Cardiac fibroblast (primary cell): ENCODE measurements at regions not wholly inside any gene's neighbourhood (a gene's known extent, or its start where the extent isn't known, plus 50 kb on each side); places are given as distances from the start of the nearest gene placed in this dataset.

ENCODE experiments used
- DNase-seq, 2 donors: peaks; one replicate each; pipeline versions ENCODE4 v3.0.0 to v3.0.0-alpha.2; 2010; ENCODE audit warnings: low read depth in 2 of 2
- H3K4me3 ChIP-seq, 2 donors: replicated peaks in 1 of 2; 1 replicate in 1 of 2; 2 replicates in 1 of 2; pipeline ENCODE4 v1.5.1; 2011; ENCODE audit warnings: low read depth in 2 of 2, low read length in 2 of 2, mild to moderate bottlenecking in 2 of 2, moderate library complexity in 1 of 2
- TF ChIP-seq, protein P1 (sequence below): IDR thresholded peaks from one replicate; pipeline ENCODE4 v1.5.1; 2011; ENCODE audit warnings: low read depth, mild to moderate bottlenecking, low read length, inconsistent platforms

DNA sequence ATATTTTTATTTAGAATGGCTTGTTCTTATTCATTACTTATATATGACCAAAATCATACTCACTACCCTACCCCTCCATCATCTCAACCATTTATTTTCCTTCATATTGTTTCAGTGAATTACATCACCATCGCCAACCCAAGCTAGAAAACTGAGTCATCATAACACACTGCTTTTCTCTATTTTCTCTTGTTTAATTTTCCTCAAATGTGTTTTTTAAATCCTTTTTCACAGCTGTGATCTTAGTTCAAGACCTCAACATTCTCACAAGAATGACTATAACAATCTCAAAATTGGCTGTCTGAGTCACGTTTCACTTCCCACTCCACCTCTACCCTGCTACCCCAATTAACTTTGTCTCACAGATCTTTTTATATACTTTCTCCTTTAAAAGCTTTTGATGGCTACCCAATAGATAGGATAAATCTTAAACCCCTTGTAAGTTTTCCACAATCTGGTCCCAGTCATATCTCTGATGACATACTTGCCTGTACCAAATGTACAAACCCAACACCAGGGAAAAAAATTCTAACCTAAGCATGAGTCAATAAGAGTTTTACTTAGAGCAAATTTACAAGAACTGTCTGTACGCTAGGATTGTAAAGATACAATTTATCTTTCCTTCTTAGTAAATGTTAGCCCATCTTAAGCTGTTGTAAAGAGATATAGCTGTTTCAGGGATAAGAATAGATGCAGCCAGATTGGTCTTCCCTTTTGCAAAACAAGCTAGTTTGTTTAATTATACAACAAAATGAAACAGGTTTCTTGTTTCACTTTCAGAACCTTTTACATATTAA, 635.1 kb upstream of the SLC39A10 start:
- H3K4me3 ChIP-seq: no peak overlapping the region
- TF ChIP-seq, protein P1, sequence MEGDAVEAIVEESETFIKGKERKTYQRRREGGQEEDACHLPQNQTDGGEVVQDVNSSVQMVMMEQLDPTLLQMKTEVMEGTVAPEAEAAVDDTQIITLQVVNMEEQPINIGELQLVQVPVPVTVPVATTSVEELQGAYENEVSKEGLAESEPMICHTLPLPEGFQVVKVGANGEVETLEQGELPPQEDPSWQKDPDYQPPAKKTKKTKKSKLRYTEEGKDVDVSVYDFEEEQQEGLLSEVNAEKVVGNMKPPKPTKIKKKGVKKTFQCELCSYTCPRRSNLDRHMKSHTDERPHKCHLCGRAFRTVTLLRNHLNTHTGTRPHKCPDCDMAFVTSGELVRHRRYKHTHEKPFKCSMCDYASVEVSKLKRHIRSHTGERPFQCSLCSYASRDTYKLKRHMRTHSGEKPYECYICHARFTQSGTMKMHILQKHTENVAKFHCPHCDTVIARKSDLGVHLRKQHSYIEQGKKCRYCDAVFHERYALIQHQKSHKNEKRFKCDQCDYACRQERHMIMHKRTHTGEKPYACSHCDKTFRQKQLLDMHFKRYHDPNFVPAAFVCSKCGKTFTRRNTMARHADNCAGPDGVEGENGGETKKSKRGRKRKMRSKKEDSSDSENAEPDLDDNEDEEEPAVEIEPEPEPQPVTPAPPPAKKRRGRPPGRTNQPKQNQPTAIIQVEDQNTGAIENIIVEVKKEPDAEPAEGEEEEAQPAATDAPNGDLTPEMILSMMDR: no peak
- DNase-seq: peak in 1 of 2 donors; percentile 4

DNA sequence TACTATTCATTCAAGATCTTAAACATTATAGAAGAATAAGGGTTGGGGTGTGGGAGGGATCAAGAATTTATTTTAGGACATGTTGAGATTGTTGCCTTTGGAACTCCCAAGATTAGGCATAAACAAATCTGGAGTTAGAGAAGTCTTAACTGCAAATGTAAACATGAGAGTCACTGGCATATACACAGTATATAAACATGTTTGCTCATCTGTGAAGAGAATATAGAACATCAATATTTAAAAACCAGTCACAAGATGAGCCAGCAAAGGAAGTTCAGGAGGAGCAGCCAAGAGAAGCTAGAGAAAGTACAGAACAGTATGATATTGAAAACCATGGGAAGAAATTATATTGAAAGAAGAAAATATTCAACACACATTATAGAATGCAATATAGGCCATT, 638.6 kb upstream of the SLC39A10 start:
- no peak for DNase-seq
- H3K4me3 ChIP-seq: no peak overlapping the region
- TF ChIP-seq, protein P1: no peak

DNA sequence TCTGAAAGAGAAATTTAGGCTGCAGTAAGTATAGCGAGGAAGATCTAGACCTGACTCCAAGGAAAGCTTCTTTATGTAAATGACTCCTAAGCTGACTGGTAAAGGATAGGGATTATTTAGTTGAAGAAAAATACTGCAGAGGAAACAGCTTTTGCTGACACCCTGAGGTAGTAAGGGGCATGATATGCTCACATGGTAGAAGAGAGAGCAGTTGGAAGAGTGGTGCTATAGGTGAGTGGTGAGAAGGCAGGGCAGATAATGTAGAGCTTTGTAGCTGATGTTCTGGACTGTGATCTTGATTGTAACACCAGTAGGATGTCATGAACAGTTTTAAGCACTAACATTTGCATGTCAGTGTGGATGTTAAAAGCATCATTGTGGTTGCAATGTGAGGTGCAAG, 639.1 kb upstream of the SLC39A10 start:
- no peak for DNase-seq
- TF ChIP-seq, protein P1: no peak
- no peak overlapping the region for H3K4me3 ChIP-seq

DNA sequence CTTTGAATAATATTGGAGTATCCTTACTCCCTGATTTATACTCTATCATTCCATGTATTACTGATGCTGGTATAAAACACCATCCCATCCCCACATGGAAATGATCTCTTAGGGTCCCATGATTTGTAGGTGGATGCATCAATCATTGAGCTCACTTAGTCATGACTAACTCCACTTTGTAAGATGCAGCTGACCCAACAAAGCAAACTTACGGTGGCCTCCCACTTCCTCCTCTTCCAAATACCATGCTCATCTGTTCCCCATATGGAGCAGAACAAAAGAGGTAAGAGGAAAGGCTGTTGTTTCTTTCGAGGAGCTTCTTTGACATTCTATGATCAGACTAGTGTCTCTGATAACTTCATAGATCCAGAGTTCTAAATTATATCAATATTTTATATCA, 640.2 kb upstream of the SLC39A10 start:
- TF ChIP-seq, protein P1: no peak
- H3K4me3 ChIP-seq: no peak overlapping the region
- peak in 1 of 2 donors; percentile 17 for DNase-seq

DNA sequence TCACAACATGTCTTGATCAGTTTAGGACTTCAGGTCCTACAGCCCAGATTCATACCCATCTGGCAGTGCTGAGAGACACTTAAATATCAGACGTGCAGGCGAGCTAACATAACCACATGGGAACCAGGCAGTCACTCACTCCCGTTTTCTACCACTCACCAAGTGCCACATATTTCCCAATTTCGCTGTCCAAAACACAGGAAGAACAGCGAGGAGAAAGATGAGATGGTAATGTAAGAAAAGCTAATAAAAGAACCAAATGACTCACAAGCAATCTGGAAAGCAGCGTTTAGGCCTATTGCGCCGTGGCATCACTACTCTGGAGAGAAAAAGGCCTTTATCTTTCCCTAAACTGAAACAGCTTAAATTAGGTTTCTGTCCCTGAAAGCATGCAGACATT, 647.8 kb upstream of the SLC39A10 start:
- TF ChIP-seq, protein P1: no peak
- DNase-seq: peak; percentile 11 to 25
- H3K4me3 ChIP-seq: no peak overlapping the region

DNA sequence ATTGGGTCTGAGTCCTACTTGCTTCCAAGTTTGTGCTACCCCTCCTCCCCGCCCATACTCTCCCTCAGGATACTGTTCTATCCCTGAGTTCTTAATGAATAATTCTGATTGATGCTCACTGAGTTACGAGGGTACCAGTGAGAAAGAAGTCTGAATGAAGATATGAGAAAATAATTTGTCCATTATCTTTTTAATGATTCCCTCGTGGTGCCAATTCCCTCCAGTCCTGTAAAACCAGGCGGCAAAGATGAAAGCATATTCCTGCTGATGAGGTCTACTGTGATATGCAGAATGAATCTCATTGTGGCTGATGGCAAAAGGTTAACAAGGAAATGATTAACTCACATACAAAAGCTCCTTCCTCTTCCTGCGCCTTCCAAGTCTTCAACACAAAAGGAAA, 650.2 kb upstream of the SLC39A10 start:
- TF ChIP-seq, protein P1: no peak
- no peak overlapping the region for H3K4me3 ChIP-seq
- no peak for DNase-seq
